ENCODE measurements at regions not wholly inside any gene's neighbourhood (a gene's known extent, or its start where the extent isn't known, plus 50 kb on each side); places are given as distances from the start of the nearest gene placed in this dataset.

- TF ChIP-seq EZH2 (IDR thresholded peaks at IDR 0.05; ENCODE audit: low read length, unreplicated experiment) (no peak), EZH2phosphoT487 (IDR thresholded peaks at IDR 0.05; ENCODE audit: borderline replicate concordance, low read length) (no peak), CTCF (conservative IDR thresholded peaks at IDR 0.05; ENCODE audit: low read depth, low read length) (no peak)
- H3K27ac ChIP-seq (ENCODE audit: low read length): no peak overlapping the region
- peaks cover 15% of the 10 kb centered on the region for H3K4me1 ChIP-seq (ENCODE audit: insufficient read depth, low read length)
- no peaks in the 10 kb centered on the region for H3K9me3 ChIP-seq (ENCODE audit: low read length)
- H3F3A ChIP-seq (ENCODE audit: low read length, unreplicated experiment): no peaks in the 10 kb centered on the region
- no peaks in the 10 kb centered on the region for H4K20me1 ChIP-seq (ENCODE audit: low read length)
- no peaks in the 10 kb centered on the region for H3K27me3 ChIP-seq (ENCODE audit: low read length)
- no peak overlapping the region for H2AFZ ChIP-seq (ENCODE audit: low read length)
- BruUV-seq (replicated peaks): no TSS peak
- H3K79me2 ChIP-seq (ENCODE audit: low read length): no peaks in the 10 kb centered on the region
- no peak for DNase-seq
- ATAC-seq: no peak
- no peak overlapping the region for H3K4me2 ChIP-seq (ENCODE audit: low read length)
- no peaks in the 10 kb centered on the region for H3K9me2 ChIP-seq (replicated peaks; ENCODE audit: low read length)
- CTCF ChIA-PET: no interaction called here
- no peak overlapping the region for H3K4me3 ChIP-seq (ENCODE audit: low read length)
- H3K9ac ChIP-seq (ENCODE audit: low read length): no peak overlapping the region
- intact Hi-C loops (cut with micrococcal nuclease): no loop called here
- H3K36me3 ChIP-seq (ENCODE audit: low read depth, low read length): no peaks in the 10 kb centered on the region
- POLR2A ChIA-PET (ENCODE audit: unreplicated experiment): no interaction called here
Measured at GRCh38 chr5:90233476-90233875, 176.1 kb downstream of the CETN3 start.

GRCh38 chr5:90231688-90232087 lies 177.9 kb downstream of the CETN3 start:
- Histone ChIP-seq H3K36me3 (ENCODE audit: low read depth, low read length) (no peaks in the 10 kb centered on the region), H3K79me2 (ENCODE audit: low read length) (no peaks in the 10 kb centered on the region), H3K27ac (ENCODE audit: low read length) (peak overlapping the region; percentile 44), H3K9ac (ENCODE audit: low read length) (0 out of 2 replicates have a peak overlapping the region, but pooled peaks have one; percentile 8), H2AFZ (ENCODE audit: low read length) (peak overlapping the region; percentile 63), H3K9me3 (ENCODE audit: low read length) (no peaks in the 10 kb centered on the region), H3K4me2 (ENCODE audit: low read length) (peak overlapping the region; percentile 53), H4K20me1 (ENCODE audit: low read length) (no peaks in the 10 kb centered on the region), H3K4me3 (ENCODE audit: low read length) (peak overlapping the region; percentile 29; the same call in 1 of the 2 replicates), H3K4me1 (ENCODE audit: insufficient read depth, low read length) (peaks cover 15% of the 10 kb centered on the region), H3K9me2 (replicated peaks; ENCODE audit: low read length) (no peaks in the 10 kb centered on the region), H3F3A (ENCODE audit: low read length, unreplicated experiment) (no peaks in the 10 kb centered on the region), H3K27me3 (ENCODE audit: low read length) (no peaks in the 10 kb centered on the region)
- no peak for TF ChIP-seq EZH2phosphoT487 (IDR thresholded peaks at IDR 0.05; ENCODE audit: borderline replicate concordance, low read length)
- no peak for TF ChIP-seq EZH2 (IDR thresholded peaks at IDR 0.05; ENCODE audit: low read length, unreplicated experiment)
- TF ChIP-seq CTCF (conservative IDR thresholded peaks at IDR 0.05; ENCODE audit: low read depth, low read length): no peak
- ChIA-PET POLR2A (ENCODE audit: unreplicated experiment) (no interaction called here), CTCF (interaction anchor here (0.5 kb wide), 1 partner anchor 1406 kb away, joined by 5 read pairs; no protein-coding TSS in a partner anchor)
- DNase-seq: peak; percentile 61
- BruUV-seq (replicated peaks): no TSS peak
- peak; percentile 96 for ATAC-seq
- intact Hi-C loops (cut with micrococcal nuclease): no loop called here

GRCh38 chr5:90227683-90228082 lies 181.9 kb downstream of the CETN3 start:
- ATAC-seq: no peak
- Histone ChIP-seq H3K4me1 (ENCODE audit: insufficient read depth, low read length) (peaks cover 22% of the 10 kb centered on the region), H3K27ac (ENCODE audit: low read length) (no peak overlapping the region), H3K4me3 (ENCODE audit: low read length) (no peak overlapping the region), H3K9me2 (replicated peaks; ENCODE audit: low read length) (no peaks in the 10 kb centered on the region), H3K9ac (ENCODE audit: low read length) (no peak overlapping the region), H3K79me2 (ENCODE audit: low read length) (no peaks in the 10 kb centered on the region), H2AFZ (ENCODE audit: low read length) (no peak overlapping the region), H4K20me1 (ENCODE audit: low read length) (no peaks in the 10 kb centered on the region), H3K36me3 (ENCODE audit: low read depth, low read length) (no peaks in the 10 kb centered on the region), H3F3A (ENCODE audit: low read length, unreplicated experiment) (no peaks in the 10 kb centered on the region), H3K4me2 (ENCODE audit: low read length) (no peak overlapping the region), H3K9me3 (ENCODE audit: low read length) (no peaks in the 10 kb centered on the region), H3K27me3 (ENCODE audit: low read length) (no peaks in the 10 kb centered on the region)
- TF ChIP-seq EZH2 (IDR thresholded peaks at IDR 0.05; ENCODE audit: low read length, unreplicated experiment) (no peak), EZH2phosphoT487 (IDR thresholded peaks at IDR 0.05; ENCODE audit: borderline replicate concordance, low read length) (no peak), CTCF (conservative IDR thresholded peaks at IDR 0.05; ENCODE audit: low read depth, low read length) (no peak)
- intact Hi-C loops (cut with micrococcal nuclease): no loop called here
- BruUV-seq (replicated peaks): no TSS peak
- ChIA-PET POLR2A (ENCODE audit: unreplicated experiment) (no interaction called here), CTCF (no interaction called here)
- no peak for DNase-seq

Data from PC-3 (cell line).